Endothelial cell of umbilical vein (primary cell): ENCODE measurements at regions not wholly inside any gene's neighbourhood (a gene's known extent, or its start where the extent isn't known, plus 50 kb on each side); places are given as distances from the start of the nearest gene placed in this dataset.

Experiments used
- JUN ChIP-seq: IDR thresholded peaks from 2 replicates; pipeline ENCODE4 v1.6.1; 2011; ENCODE audit warnings: borderline replicate concordance, low read depth; ENCODE audit not compliant: insufficient read length, insufficient read depth
- TF ChIP-seq, protein P1 (sequence below), 2 donors: IDR thresholded peaks; 1 replicate in 1 of 2; 2 replicates in 1 of 2; pipeline ENCODE4 v1.5.1; 2011; ENCODE audit warnings: low read length in 2 of 2, mild to moderate bottlenecking in 2 of 2, moderate library complexity in 2 of 2, control low read depth in 1 of 2, inconsistent platforms in 1 of 2, low read depth in 1 of 2; ENCODE audit not compliant: insufficient read depth in 1 of 2; ENCODE audit errors: extremely low read depth in 1 of 2
- TF ChIP-seq, protein P2 (sequence below): IDR thresholded peaks from 2 replicates; pipeline ENCODE4 v1.6.1; 2011; ENCODE audit not compliant: insufficient read depth, insufficient read length

DNA sequence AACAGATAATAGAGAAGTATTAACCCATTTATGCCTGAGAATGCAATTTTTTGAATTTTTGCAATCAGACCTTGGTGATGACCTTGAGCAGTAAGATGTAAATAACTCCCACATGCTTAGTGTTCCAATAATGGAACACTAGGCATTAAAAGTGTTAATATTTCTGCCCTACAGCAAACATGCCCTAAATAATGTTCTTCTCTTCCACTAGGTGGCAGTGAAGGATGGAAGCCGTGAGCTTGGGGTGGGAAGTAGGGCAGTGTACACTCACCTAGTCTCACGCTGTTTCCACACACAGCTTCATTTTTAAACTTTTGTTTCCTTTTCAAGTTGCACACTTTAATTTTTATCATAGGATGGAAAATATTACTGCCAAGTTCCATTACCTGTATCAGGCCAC, 613.1 kb upstream of the HS3ST1 start:
- no peak for TF ChIP-seq JUN
- TF ChIP-seq, protein P1, sequence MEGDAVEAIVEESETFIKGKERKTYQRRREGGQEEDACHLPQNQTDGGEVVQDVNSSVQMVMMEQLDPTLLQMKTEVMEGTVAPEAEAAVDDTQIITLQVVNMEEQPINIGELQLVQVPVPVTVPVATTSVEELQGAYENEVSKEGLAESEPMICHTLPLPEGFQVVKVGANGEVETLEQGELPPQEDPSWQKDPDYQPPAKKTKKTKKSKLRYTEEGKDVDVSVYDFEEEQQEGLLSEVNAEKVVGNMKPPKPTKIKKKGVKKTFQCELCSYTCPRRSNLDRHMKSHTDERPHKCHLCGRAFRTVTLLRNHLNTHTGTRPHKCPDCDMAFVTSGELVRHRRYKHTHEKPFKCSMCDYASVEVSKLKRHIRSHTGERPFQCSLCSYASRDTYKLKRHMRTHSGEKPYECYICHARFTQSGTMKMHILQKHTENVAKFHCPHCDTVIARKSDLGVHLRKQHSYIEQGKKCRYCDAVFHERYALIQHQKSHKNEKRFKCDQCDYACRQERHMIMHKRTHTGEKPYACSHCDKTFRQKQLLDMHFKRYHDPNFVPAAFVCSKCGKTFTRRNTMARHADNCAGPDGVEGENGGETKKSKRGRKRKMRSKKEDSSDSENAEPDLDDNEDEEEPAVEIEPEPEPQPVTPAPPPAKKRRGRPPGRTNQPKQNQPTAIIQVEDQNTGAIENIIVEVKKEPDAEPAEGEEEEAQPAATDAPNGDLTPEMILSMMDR (IDR thresholded peaks at IDR 0.05; ENCODE audit: extremely low read depth in 1 of 2, insufficient read depth in 1 of 2, low read depth in 1 of 2, low read length in 2 of 2), result no peak
- TF ChIP-seq, protein P2, sequence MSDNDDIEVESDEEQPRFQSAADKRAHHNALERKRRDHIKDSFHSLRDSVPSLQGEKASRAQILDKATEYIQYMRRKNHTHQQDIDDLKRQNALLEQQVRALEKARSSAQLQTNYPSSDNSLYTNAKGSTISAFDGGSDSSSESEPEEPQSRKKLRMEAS, result no peak
